K562 (cell line): ENCODE measurements at regions not wholly inside any gene's neighbourhood (a gene's known extent, or its start where the extent isn't known, plus 50 kb on each side); places are given as distances from the start of the nearest gene placed in this dataset.

Experiments used
- ATAC-seq: fragments of 200-7000 bp; cut with Tn5 transposase; 3 replicates; pipeline ENCODE4 v1.9.1; 2020; ENCODE audit warnings: moderate library complexity
- BruUV-seq: library from RNA; stranded (reverse); fragments of 400-500 nt; replicated peaks from 2 replicates; lab custom pipeline; 2021; lab: Mats Ljungman, UMichigan
- CTCF ChIA-PET: fragments of 300-600 bp; formaldehyde crosslinking; extraction: SDS; loops from one replicate; lab custom pipeline; 2021; ENCODE audit warnings: low intra/inter-chr PET ratio; lab: Yijun Ruan, JAX
- POLR2A ChIA-PET: fragments of 300-600, 350-650 bp; sonication (Branson Sonifier 250); formaldehyde crosslinking; extraction: SDS; loops from one replicate; lab custom pipeline; 2021; ENCODE audit warnings: antibody characterized with exemption, inconsistent platforms; lab: Yijun Ruan, JAX
- DNase-seq, 4 experiments: peaks; one replicate each; pipeline versions ENCODE4 v3.0.0 to v3.0.0-alpha.2; 2011 to 2018; ENCODE audit warnings: low spot score in 3 of 4, mixed read lengths in 3 of 4; ENCODE audit errors: extremely low read depth in 1 of 4
- FAIRE-seq: peaks from 2 replicates; lab custom pipeline; 2011; peaks lifted over from hg19 to GRCh38; lab: Jason Lieb, UNC
- H2AFZ ChIP-seq: 2 replicates; pipeline ENCODE4 v1.6.0; 2011; ENCODE audit warnings: low read depth, low read length, control low read depth, inconsistent platforms
- H3K27ac ChIP-seq: fragments of 200-600 bp; 3 replicates; pipeline ENCODE4 v1.8.0; 2011; ENCODE audit warnings: low read depth, mild to moderate bottlenecking, control low read depth, inconsistent platforms, low read length, moderate library complexity, mixed read lengths; ENCODE audit errors: extremely low read depth
- H3K27me3 ChIP-seq, 2 experiments: fragments of 300-600 bp in 1 of 2; 2 replicates in 1 of 2; 3 replicates in 1 of 2; pipeline versions ENCODE4 v1.6.0 to v1.8.0; 2011; ENCODE audit warnings: inconsistent platforms in 2 of 2, low read length in 2 of 2, mild to moderate bottlenecking in 1 of 2, mixed read lengths in 1 of 2, moderate library complexity in 1 of 2; ENCODE audit not compliant: control insufficient read depth in 2 of 2, insufficient read depth in 2 of 2
- H3K36me3 ChIP-seq: fragments of 300-600 bp; 3 replicates; pipeline ENCODE4 v1.8.0; 2011; ENCODE audit warnings: mild to moderate bottlenecking, low read length, inconsistent platforms; ENCODE audit not compliant: control insufficient read depth, insufficient read depth
- H3K4me1 ChIP-seq, 2 experiments: fragments of 200-600 bp in 1 of 2; replicated peaks in 1 of 2; 2 replicates in 1 of 2; 3 replicates in 1 of 2; pipeline versions ENCODE4 v1.5.1 to v1.8.0; 2011; ENCODE audit warnings: inconsistent platforms in 2 of 2, low read length in 2 of 2, mild to moderate bottlenecking in 1 of 2, mixed read lengths in 1 of 2, moderate library complexity in 1 of 2; ENCODE audit not compliant: control insufficient read depth in 2 of 2, insufficient read depth in 2 of 2
- H3K4me2 ChIP-seq: 2 replicates; pipeline ENCODE4 v1.6.1; 2011; ENCODE audit warnings: low read length, control low read depth, inconsistent platforms, mixed read lengths; ENCODE audit not compliant: insufficient read depth
- H3K4me3 ChIP-seq: fragments of 200-600 bp; sonication (generic), shearing (Covaris generic); 2 replicates; pipeline ENCODE4 v1.5.1; 2016; ENCODE audit warnings: control low read depth, inconsistent platforms
- H3K79me2 ChIP-seq: fragments of 200-600 bp; 3 replicates; pipeline ENCODE4 v1.8.0; 2011; ENCODE audit warnings: low read length, inconsistent platforms; ENCODE audit not compliant: control insufficient read depth, insufficient read depth
- H3K9ac ChIP-seq, 2 experiments: 2 replicates each; pipeline versions ENCODE4 v1.6.0 to v1.6.1; 2011; ENCODE audit warnings: low read depth in 2 of 2, low read length in 2 of 2, control low read depth in 1 of 2, inconsistent platforms in 1 of 2, mild to moderate bottlenecking in 1 of 2, mixed read lengths in 1 of 2; ENCODE audit not compliant: insufficient read depth in 1 of 2
- H3K9me1 ChIP-seq: one replicate; pipeline ENCODE4 v1.6.0; 2011; ENCODE audit warnings: inconsistent platforms, mild to moderate bottlenecking, low read length, moderate library complexity; ENCODE audit not compliant: control insufficient read depth, insufficient read depth
- H3K9me3 ChIP-seq: replicated peaks from 2 replicates; pipeline ENCODE4 v1.5.1; 2011; ENCODE audit warnings: low read depth, low read length, inconsistent platforms; ENCODE audit not compliant: control insufficient read depth, insufficient read depth
- H4K20me1 ChIP-seq: replicated peaks from 2 replicates; pipeline ENCODE4 v1.6.1; 2011; ENCODE audit warnings: low read length, inconsistent platforms, mixed read lengths; ENCODE audit not compliant: control insufficient read depth, insufficient read depth
- CBFA2T3 ChIP-seq: fragments of 450-650 bp; IDR thresholded peaks from 2 replicates; pipeline ENCODE4 v1.6.1; 2017
- DPF2 ChIP-seq: fragments of 450-650 bp; IDR thresholded peaks from 2 replicates; pipeline ENCODE4 v1.6.1; 2016
- HNRNPK ChIP-seq: fragments of 200-400 bp; formaldehyde crosslinking; IDR thresholded peaks from one replicate; pipeline ENCODE4 v1.6.1; 2018; ENCODE audit warnings: mild to moderate bottlenecking, low read depth, low read length; ENCODE audit not compliant: poor library complexity, severe bottlenecking
- POLR2AphosphoS2 ChIP-seq: IDR thresholded peaks from 2 replicates; pipeline ENCODE4 v1.6.1; 2012; ENCODE audit warnings: low read length, improper control_type of control experiment
- SETDB1 ChIP-seq: IDR thresholded peaks from one replicate; pipeline ENCODE4 v1.6.1; 2012; ENCODE audit warnings: low read length, control low read depth, inconsistent platforms
- TAF15 ChIP-seq: fragments of 200-400 bp; formaldehyde crosslinking; IDR thresholded peaks from 2 replicates; pipeline ENCODE4 v1.6.1; 2017; ENCODE audit warnings: mild to moderate bottlenecking, low read depth, low read length, moderate library complexity
- UBTF ChIP-seq, 2 experiments: IDR thresholded peaks; 2 replicates each; pipeline ENCODE4 v1.6.1; 2012; ENCODE audit warnings: improper control_type of control experiment in 2 of 2, low read depth in 2 of 2, low read length in 2 of 2, borderline replicate concordance in 1 of 2
- ZC3H8 ChIP-seq: fragments of 450-650 bp; IDR thresholded peaks from 2 replicates; pipeline ENCODE4 v1.6.1; 2017
- ZFX ChIP-seq: sonication (generic); formaldehyde crosslinking; IDR thresholded peaks from 2 replicates; pipeline ENCODE4 v1.8.0; 2022; ENCODE audit warnings: mild to moderate bottlenecking, missing genetic modification reagents, moderate library complexity
- WGBS: fragments of 100-300 bp; shearing (Covaris generic); methylation state at CpG from one replicate; pipeline ENCODE4 v1.1.6; 2016; ENCODE audit warnings: low coverage, mixed read lengths; ENCODE audit not compliant: insufficient coverage; ENCODE audit errors: missing lambda C conversion rate; 5-methylcytosine and 5-hydroxymethylcytosine counted together
- in situ Hi-C: fragments of 300-500 bp; cut with MboI; formaldehyde crosslinking; loops from 4 replicates; pipeline ENCODE4 v1.15.0; 2018; ENCODE audit warnings: inconsistent platforms, mixed read lengths
- intact Hi-C: fragments of 100-400 bp; cut with micrococcal nuclease; formaldehyde crosslinking; loops from 2 replicates; pipeline ENCODE4 v1.14.2; 2022

GRCh38 chr12:54711669-54712068, 63.5 kb upstream of the DCD start:
- H3K4me2 ChIP-seq, result no peak overlapping the region
- no peak overlapping the region for H3K27ac ChIP-seq
- WGBS, result 0% methylated on average over 1 of the region's 1 CpG
- H4K20me1 ChIP-seq, result no peaks in the 10 kb centered on the region
- no peak overlapping the region for H3K4me3 ChIP-seq
- TF ChIP-seq DPF2 (no peak), POLR2AphosphoS2 (no peak), ZFX (CRISPR knock-in tag) (no peak), HNRNPK (peak; percentile 65), CBFA2T3 (no peak), ZC3H8 (no peak), UBTF (IDR thresholded peaks at IDR 0.05; ENCODE audit: borderline replicate concordance in 1 of 2, low read depth in 2 of 2, low read length in 2 of 2) (no peak), SETDB1 (no peak), TAF15 (no peak)
- in situ Hi-C loops, result no loop called here
- no TSS peak for BruUV-seq
- H3K9ac ChIP-seq, result no peak overlapping the region
- no peaks in the 10 kb centered on the region for H3K4me1 ChIP-seq
- DNase-seq, result no peak
- POLR2A ChIA-PET, result interaction anchor here (1.2 kb wide), 1 partner anchor 9 kb away, joined by 3 read pairs; no protein-coding TSS in a partner anchor
- intact Hi-C loops, result no loop called here
- no peaks in the 10 kb centered on the region for H3K9me3 ChIP-seq
- H2AFZ ChIP-seq, result no peak overlapping the region
- no peaks in the 10 kb centered on the region; a peak in 1 of 5 replicates for H3K27me3 ChIP-seq
- H3K36me3 ChIP-seq, result no peaks in the 10 kb centered on the region
- CTCF ChIA-PET, result no interaction called here
- no peaks in the 10 kb centered on the region for H3K79me2 ChIP-seq
- no peaks in the 10 kb centered on the region for H3K9me1 ChIP-seq
- no peak for FAIRE-seq
- ATAC-seq, result no peak
